Spleen (tissue), 11 donors: ENCODE measurements at regions not wholly inside any gene's neighbourhood (a gene's known extent, or its start where the extent isn't known, plus 50 kb on each side); places are given as distances from the start of the nearest gene placed in this dataset.

Source experiments
- DNase-seq: peaks from one replicate; pipeline ENCODE4 v3.0.0-alpha.2; 2020
- H3K27ac ChIP-seq, 8 donors: fragments of 200-600 bp; sonication (generic) in 7 of 8; 1 replicate in 4 of 8; 2 replicates in 4 of 8; pipeline versions ENCODE4 v1.5.0 to v1.8.0; 2016 to 2021; ENCODE audit warnings: inconsistent platforms in 4 of 8, mild to moderate bottlenecking in 4 of 8, moderate library complexity in 1 of 8
- H3K27me3 ChIP-seq, 7 donors: fragments of 200-600 bp; sonication (generic) in 6 of 7; replicated peaks in 1 of 7; 1 replicate in 4 of 7; 2 replicates in 3 of 7; pipeline versions ENCODE4 v1.5.0 to v1.8.0; 2016 to 2021; ENCODE audit warnings: inconsistent platforms in 3 of 7, mild to moderate bottlenecking in 1 of 7
- H3K36me3 ChIP-seq, 6 donors: fragments of 200-600 bp; sonication (generic) in 5 of 6; 1 replicate in 4 of 6; 2 replicates in 2 of 6; pipeline versions ENCODE4 v1.5.0 to v1.8.0; 2016 to 2021; ENCODE audit warnings: inconsistent platforms in 2 of 6
- H3K4me1 ChIP-seq, 6 donors: fragments of 200-600 bp; sonication (generic) in 5 of 6; 1 replicate in 3 of 6; 2 replicates in 3 of 6; pipeline versions ENCODE4 v1.5.0 to v1.8.0; 2016 to 2021; ENCODE audit warnings: inconsistent platforms in 3 of 6
- H3K4me3 ChIP-seq, 8 donors: fragments of 200-600 bp; sonication (generic) in 7 of 8; 1 replicate in 4 of 8; 2 replicates in 4 of 8; pipeline versions ENCODE4 v1.5.0 to v1.8.0; 2016 to 2021; ENCODE audit warnings: inconsistent platforms in 4 of 8, mild to moderate bottlenecking in 4 of 8, moderate library complexity in 2 of 8
- H3K9me3 ChIP-seq, 8 donors: fragments of 200-600 bp; sonication (generic) in 7 of 8; 1 replicate in 4 of 8; 2 replicates in 4 of 8; pipeline versions ENCODE4 v1.5.0 to v1.8.0; 2016 to 2021; ENCODE audit warnings: inconsistent platforms in 4 of 8
- CTCF ChIP-seq, 11 experiments: fragments of 200-600 bp in 7 of 11; fragments of 450-650 bp in 4 of 11; sonication (generic) in 4 of 11; IDR thresholded peaks in 8 of 11; conservative IDR thresholded peaks in 3 of 11; 1 replicate in 7 of 11; 2 replicates in 4 of 11; pipeline versions ENCODE4 v1.4.0 to v1.8.0; 2016 to 2021; ENCODE audit warnings: antibody characterized with exemption in 11 of 11, inconsistent platforms in 4 of 11, mild to moderate bottlenecking in 1 of 11
- POLR2A ChIP-seq, 3 donors: fragments of 450-650 bp; IDR thresholded peaks; one replicate each; pipeline ENCODE4 v1.5.1; 2017; ENCODE audit warnings: antibody characterized with exemption in 3 of 3, mild to moderate bottlenecking in 1 of 3
- POLR2AphosphoS5 ChIP-seq, 3 donors: sonication (generic); formaldehyde crosslinking; IDR thresholded peaks; one replicate each; pipeline ENCODE4 v1.5.1; 2017; ENCODE audit warnings: antibody characterized with exemption in 3 of 3
- WGBS, 5 donors: extraction: QIAGEN DNeasy Blood & Tissue Kit in 3 of 5; methylation state at CpG; one replicate each; pipeline versions ENCODE4 v1.1.5 to v1.1.7; 2013 to 2018; 5-methylcytosine and 5-hydroxymethylcytosine counted together
- intact Hi-C: fragments of 100-400 bp; cut with DNase I; formaldehyde crosslinking; loops from one replicate; pipeline ENCODE4 v1.15.0; 2023; ENCODE audit warnings: low total_unique reads
- donor health status: healthy with polysubstance abuse.
- donor health status: DM: no; HTN: no; CAD: no; lungs with moderate emphysema.
- donor health status: DM: no; HTN: no; CAD: no.
- donor health status: Bipolar disorder and iron deficiency.
- donor health status: healthy.
- donor health status: DM: no; HTN: no; CAD: no.
- donor health status: DM: yes; HTN: yes; CAD: no.

GRCh38 chr7:130996833-130997231, 262.8 kb upstream of the KLF14 start:
- 18 to 33% (median 21%) methylated on average over 6 of the region's 6 CpGs for WGBS, 5 donors
- Histone ChIP-seq H3K9me3 (no peaks in the 10 kb centered on the region), H3K27ac (peak overlapping the region; percentile 22 to 67 (median 58)), H3K36me3 (peaks cover 0 to 41% (median 0%) of the 10 kb centered on the region in 6 donors), H3K4me3 (no peak overlapping the region), H3K27me3 (no peaks in the 10 kb centered on the region), H3K4me1 (peaks cover 46 to 99% (median 82%) of the 10 kb centered on the region in 6 donors)
- TF ChIP-seq POLR2AphosphoS5 (IDR thresholded peaks at IDR 0.05) (peak in 2 of 3 donors; percentile 60 to 63), CTCF (IDR thresholded peaks at IDR 0.05 in 8 of 11, conservative IDR thresholded peaks at IDR 0.05 in 3 of 11) (no peak), POLR2A (IDR thresholded peaks at IDR 0.05) (no peak)
- intact Hi-C loops = no loop called here
- peak; percentile 80 for DNase-seq

- H3K27ac ChIP-seq = peak overlapping the region in 3 of 8 donors; percentile 0 to 6 (median 3)
- no peaks in the 10 kb centered on the region for H3K27me3 ChIP-seq
- H3K4me3 ChIP-seq = no peak overlapping the region
- peaks cover 0 to 10% (median 3%) of the 10 kb centered on the region in 8 donors for H3K9me3 ChIP-seq
- DNase-seq = no peak
- TF ChIP-seq POLR2A (IDR thresholded peaks at IDR 0.05) = no peak
- peak in 1 of 3 donors; percentile 11 for TF ChIP-seq POLR2AphosphoS5 (IDR thresholded peaks at IDR 0.05)
- H3K36me3 ChIP-seq = peaks cover 0 to 33% (median 0%) of the 10 kb centered on the region in 6 donors
- intact Hi-C loops = no loop called here
- 63 to 82% (median 75%) methylated on average over 3 of the region's 3 CpGs for WGBS, 5 donors
- H3K4me1 ChIP-seq = peaks cover 45 to 92% (median 72%) of the 10 kb centered on the region in 6 donors
These were observed 265.1 kb upstream of the KLF14 start for GRCh38 chr7:130998993-130999602.

- Histone ChIP-seq H3K4me3 (no peak overlapping the region), H3K9me3 (peaks cover 0 to 10% (median 3%) of the 10 kb centered on the region in 8 donors), H3K27me3 (no peaks in the 10 kb centered on the region), H3K36me3 (peaks cover 0 to 34% (median 0%) of the 10 kb centered on the region in 6 donors), H3K27ac (peak overlapping the region in 1 of 8 donors; percentile 6), H3K4me1 (peaks cover 47 to 92% (median 71%) of the 10 kb centered on the region in 6 donors)
- intact Hi-C loops = no loop called here
- DNase-seq = no peak
- WGBS, 5 donors = 89 to 96% (median 91%) methylated on average over 4 of the region's 4 CpGs
- TF ChIP-seq POLR2A (IDR thresholded peaks at IDR 0.05) = no peak
- no peak for TF ChIP-seq CTCF (IDR thresholded peaks at IDR 0.05 in 8 of 11, conservative IDR thresholded peaks at IDR 0.05 in 3 of 11)
- no peak for TF ChIP-seq POLR2AphosphoS5 (IDR thresholded peaks at IDR 0.05)
These were observed 265.9 kb upstream of the KLF14 start for GRCh38 chr7:130999926-131000325.

- Histone ChIP-seq H3K36me3 (peaks cover 0 to 39% (median 0%) of the 10 kb centered on the region in 6 donors), H3K27me3 (no peaks in the 10 kb centered on the region), H3K4me3 (no peak overlapping the region), H3K4me1 (peaks cover 43 to 92% (median 71%) of the 10 kb centered on the region in 6 donors), H3K9me3 (peaks cover 0 to 10% (median 3%) of the 10 kb centered on the region in 8 donors), H3K27ac (peak overlapping the region in 1 of 8 donors; percentile 6)
- TF ChIP-seq POLR2A (IDR thresholded peaks at IDR 0.05) = no peak
- TF ChIP-seq CTCF (IDR thresholded peaks at IDR 0.05 in 8 of 11, conservative IDR thresholded peaks at IDR 0.05 in 3 of 11) = no peak
- no peak for TF ChIP-seq POLR2AphosphoS5 (IDR thresholded peaks at IDR 0.05)
- intact Hi-C loops = no loop called here
- no peak for DNase-seq
- WGBS, 5 donors = 88 to 95% (median 94%) methylated on average over 6 of the region's 6 CpGs
These were observed 266.4 kb upstream of the KLF14 start for GRCh38 chr7:131000389-131000788.
